CD4-positive, alpha-beta T cell (primary cell): ENCODE measurements at regions not wholly inside any gene's neighbourhood (a gene's known extent, or its start where the extent isn't known, plus 50 kb on each side); places are given as distances from the start of the nearest gene placed in this dataset.

Source experiments
- ATAC-seq: fragments of 200-7000 bp; cut with Tn5 transposase; one replicate; pipeline ENCODE4 v1.10.0; 2022; ENCODE audit warnings: mild to moderate bottlenecking; ENCODE audit not compliant: poor library complexity
- CTCF ChIA-PET: fragments of 350-600 bp; sonication (Branson Sonifier 250); formaldehyde crosslinking; loops from one replicate; lab custom pipeline; 2021; ENCODE audit warnings: antibody characterized with exemption, inconsistent platforms; lab: Charles Lee
- POLR2A ChIA-PET: fragments of 350-600 bp; sonication (Branson Sonifier 250); formaldehyde crosslinking; loops from one replicate; lab custom pipeline; 2021; ENCODE audit warnings: antibody characterized with exemption, inconsistent platforms; lab: Charles Lee
- DNase-seq, 14 experiments: peaks; one replicate each; pipeline ENCODE4 v3.0.0-alpha.2; 2013 to 2020; ENCODE audit warnings: mixed read lengths in 2 of 14
- H3K27ac ChIP-seq, 2 donors: one replicate each; pipeline versions ENCODE4 v1.5.1 to v1.7.0; 2013; ENCODE audit warnings: low read length in 2 of 2, low read depth in 1 of 2, mild to moderate bottlenecking in 1 of 2
- H3K27me3 ChIP-seq, 2 experiments: 1 replicate in 1 of 2; 2 replicates in 1 of 2; pipeline versions ENCODE4 v1.6.1 to v1.7.0; 2013; ENCODE audit warnings: low read length in 2 of 2, control low read depth in 1 of 2, mild to moderate bottlenecking in 1 of 2, moderate library complexity in 1 of 2; ENCODE audit not compliant: insufficient read depth in 2 of 2, control insufficient read depth in 1 of 2
- H3K36me3 ChIP-seq: one replicate; pipeline ENCODE4 v1.6.1; 2013; ENCODE audit warnings: low read length, control low read depth; ENCODE audit not compliant: insufficient read depth
- H3K4me1 ChIP-seq: one replicate; pipeline ENCODE4 v1.6.1; 2013; ENCODE audit warnings: low read length, control low read depth; ENCODE audit not compliant: insufficient read depth
- H3K4me3 ChIP-seq: one replicate; pipeline ENCODE4 v1.5.1; 2013; ENCODE audit warnings: mild to moderate bottlenecking, low read length, moderate library complexity
- H3K9me3 ChIP-seq, 2 experiments: 1 replicate in 1 of 2; 2 replicates in 1 of 2; pipeline versions ENCODE4 v1.6.1 to v1.7.0; 2013; ENCODE audit warnings: low read length in 2 of 2, mild to moderate bottlenecking in 2 of 2, control low read depth in 1 of 2, moderate library complexity in 1 of 2; ENCODE audit not compliant: control insufficient read depth in 1 of 2, insufficient read depth in 1 of 2
- H3K27ac Mint-ChIP-seq: one replicate; pipeline ENCODE4 v1.8.0; 2020; ENCODE audit warnings: mixed read lengths
- H3K27me3 Mint-ChIP-seq: one replicate; pipeline ENCODE4 v1.8.0; 2021; ENCODE audit warnings: mixed read lengths
- H3K36me3 Mint-ChIP-seq: one replicate; pipeline ENCODE4 v1.8.0; 2021; ENCODE audit warnings: low read depth, mixed read lengths
- H3K4me1 Mint-ChIP-seq: one replicate; pipeline ENCODE4 v1.8.0; 2021; ENCODE audit warnings: low read depth, mixed read lengths
- H3K4me3 Mint-ChIP-seq: one replicate; pipeline ENCODE4 v1.8.0; 2020; ENCODE audit warnings: mild to moderate bottlenecking, mixed read lengths
- H3K9me3 Mint-ChIP-seq: one replicate; pipeline ENCODE4 v1.8.0; 2020; ENCODE audit warnings: mixed read lengths
- CTCF ChIP-seq: fragments of 200-600 bp; IDR thresholded peaks from one replicate; pipeline ENCODE4 v1.8.0; 2022; ENCODE audit warnings: antibody characterized with exemption, mild to moderate bottlenecking
- intact Hi-C, 2 experiments: fragments of 100-400 bp; cut with DNase I in 1 of 2; cut with micrococcal nuclease in 1 of 2; formaldehyde crosslinking; loops; one replicate each; pipeline versions ENCODE4 v1.15.1 to v1.9.0; 2023 to 2025; cut with DNase I, micrococcal nuclease

GRCh38 chr15:69734699-69735098 lies 282.1 kb downstream of the RPLP1 start:
- Histone ChIP-seq H3K4me1 (no peaks in the 10 kb centered on the region), H3K4me3 (no peak overlapping the region), H3K27ac (no peak overlapping the region), H3K27me3 (no peaks in the 10 kb centered on the region), H3K36me3 (no peaks in the 10 kb centered on the region), H3K9me3 (peaks cover 0 to 4% of the 10 kb centered on the region in 2 experiments)
- CTCF ChIA-PET = interaction anchor here (0.8 kb wide), 1 partner anchor 15 kb away, joined by 4 read pairs; no protein-coding TSS in a partner anchor
- TF ChIP-seq CTCF = no peak
- Mint-ChIP-seq H3K4me3 (no peak overlapping the region), H3K4me1 (peaks cover 2% of the 10 kb centered on the region), H3K27ac (no peak overlapping the region), H3K9me3 (peaks cover 3% of the 10 kb centered on the region), H3K36me3 (no peaks in the 10 kb centered on the region), H3K27me3 (no peaks in the 10 kb centered on the region)
- DNase-seq (no peak), ATAC-seq (no peak)
- intact Hi-C loops = loop anchor here in 1 of 2 experiments (5.0 kb wide), 2 partner anchors 33 to 93 kb away; no protein-coding TSS in a partner anchor
- POLR2A ChIA-PET = no interaction called here

GRCh38 chr15:69735121-69735520 lies 282.5 kb downstream of the RPLP1 start:
- ChIA-PET CTCF (interaction anchor here (0.8 kb wide), 1 partner anchor 14 kb away, joined by 4 read pairs; no protein-coding TSS in a partner anchor), POLR2A (no interaction called here)
- Histone ChIP-seq H3K9me3 (peaks cover 0 to 4% of the 10 kb centered on the region in 2 experiments), H3K27me3 (no peaks in the 10 kb centered on the region), H3K27ac (no peak overlapping the region), H3K36me3 (no peaks in the 10 kb centered on the region), H3K4me1 (no peaks in the 10 kb centered on the region), H3K4me3 (no peak overlapping the region)
- Mint-ChIP-seq H3K4me3 (no peak overlapping the region), H3K27ac (no peak overlapping the region), H3K4me1 (peaks cover 5% of the 10 kb centered on the region), H3K36me3 (no peaks in the 10 kb centered on the region), H3K27me3 (no peaks in the 10 kb centered on the region), H3K9me3 (peaks cover 6% of the 10 kb centered on the region)
- intact Hi-C loops = no loop called here
- no peak for DNase-seq
- no peak for TF ChIP-seq CTCF
- no peak for ATAC-seq

- Histone ChIP-seq H3K4me3 (no peak overlapping the region), H3K27ac (no peak overlapping the region), H3K4me1 (no peaks in the 10 kb centered on the region), H3K36me3 (no peaks in the 10 kb centered on the region), H3K9me3 (peaks cover 3 to 4% of the 10 kb centered on the region in 2 experiments), H3K27me3 (no peaks in the 10 kb centered on the region)
- no peak for TF ChIP-seq CTCF
- Mint-ChIP-seq H3K4me3 (no peak overlapping the region), H3K4me1 (peaks cover 5% of the 10 kb centered on the region), H3K27ac (no peak overlapping the region), H3K9me3 (peaks cover 6% of the 10 kb centered on the region), H3K27me3 (no peaks in the 10 kb centered on the region), H3K36me3 (no peaks in the 10 kb centered on the region)
- intact Hi-C loops = no loop called here
- no peak for ATAC-seq
- CTCF ChIA-PET = no interaction called here
- no peak for DNase-seq
- POLR2A ChIA-PET = no interaction called here
Observed at GRCh38 chr15:69736161-69736560, 283.5 kb downstream of the RPLP1 start.
